Loucy (cell line): ENCODE measurements at regions not wholly inside any gene's neighbourhood (a gene's known extent, or its start where the extent isn't known, plus 50 kb on each side); places are given as distances from the start of the nearest gene placed in this dataset.

ENCODE experiments used
- H2AFZ ChIP-seq: fragments of 200-600 bp; sonication (generic); 2 replicates; pipeline ENCODE4 v1.6.0; 2016; ENCODE audit warnings: antibody characterized with exemption, mild to moderate bottlenecking, low read length, moderate library complexity
- H3F3A ChIP-seq: fragments of 200-600 bp; 2 replicates; pipeline ENCODE4 v1.6.0; 2016; ENCODE audit warnings: antibody characterized with exemption, low read depth, mild to moderate bottlenecking
- H3K27me3 ChIP-seq: fragments of 200-600 bp; sonication (generic); 2 replicates; pipeline ENCODE4 v1.6.1; 2014; ENCODE audit warnings: low read length, mild to moderate bottlenecking; ENCODE audit not compliant: insufficient read depth, poor library complexity, severe bottlenecking
- H3K36me3 ChIP-seq: fragments of 200-600 bp; sonication (generic); 2 replicates; pipeline ENCODE4 v1.6.1; 2016; ENCODE audit warnings: low read length; ENCODE audit not compliant: insufficient read depth
- H3K4me1 ChIP-seq: fragments of 200-600 bp; sonication (generic); 2 replicates; pipeline ENCODE4 v1.5.1; 2014; ENCODE audit warnings: low read length, mild to moderate bottlenecking; ENCODE audit not compliant: insufficient read depth, poor library complexity, severe bottlenecking
- H3K4me2 ChIP-seq: fragments of 200-600 bp; sonication (generic); 2 replicates; pipeline ENCODE4 v1.6.0; 2014; ENCODE audit warnings: antibody characterized with exemption, low read length, low read depth, mild to moderate bottlenecking; ENCODE audit not compliant: poor library complexity, severe bottlenecking
- H3K4me3 ChIP-seq: fragments of 200-600 bp; sonication (generic); 2 replicates; pipeline ENCODE4 v1.5.1; 2014; ENCODE audit warnings: low read length, mild to moderate bottlenecking, mixed read lengths; ENCODE audit not compliant: poor library complexity, severe bottlenecking
- H3K79me2 ChIP-seq: fragments of 200-600 bp; sonication (generic); 2 replicates; pipeline ENCODE4 v1.6.1; 2014; ENCODE audit warnings: low read length; ENCODE audit not compliant: insufficient read depth
- H3K9ac ChIP-seq: fragments of 200-600 bp; sonication (generic); 2 replicates; pipeline ENCODE4 v1.6.0; 2014; ENCODE audit warnings: mild to moderate bottlenecking, low read depth, low read length, moderate library complexity; ENCODE audit not compliant: poor library complexity, severe bottlenecking
- H3K9me2 ChIP-seq: fragments of 200-600 bp; sonication (generic); replicated peaks from 2 replicates; pipeline ENCODE4 v1.6.1; 2016; ENCODE audit warnings: low read depth, low read length, mixed read lengths
- H3K9me3 ChIP-seq: fragments of 200-600 bp; sonication (generic); 2 replicates; pipeline ENCODE4 v1.6.1; 2014; ENCODE audit warnings: mild to moderate bottlenecking, antibody characterized with exemption, low read length, low read depth; ENCODE audit not compliant: insufficient read depth
- H4K20me1 ChIP-seq: fragments of 200-600 bp; sonication (generic); 2 replicates; pipeline ENCODE4 v1.6.0; 2014; ENCODE audit warnings: antibody characterized with exemption, low read length, mild to moderate bottlenecking; ENCODE audit not compliant: insufficient read depth, poor library complexity, severe bottlenecking
- EZH2phosphoT487 ChIP-seq: fragments of 200-600 bp; IDR thresholded peaks from 2 replicates; pipeline ENCODE4 v1.6.1; 2018; ENCODE audit warnings: antibody characterized with exemption, mild to moderate bottlenecking, moderate library complexity, borderline replicate concordance
- TF ChIP-seq, protein P1 (sequence below): fragments of 200-600 bp; sonication (generic); conservative IDR thresholded peaks from 2 replicates; pipeline ENCODE4 v1.5.1; 2014; ENCODE audit warnings: mild to moderate bottlenecking, antibody characterized with exemption, low read length

DNA sequence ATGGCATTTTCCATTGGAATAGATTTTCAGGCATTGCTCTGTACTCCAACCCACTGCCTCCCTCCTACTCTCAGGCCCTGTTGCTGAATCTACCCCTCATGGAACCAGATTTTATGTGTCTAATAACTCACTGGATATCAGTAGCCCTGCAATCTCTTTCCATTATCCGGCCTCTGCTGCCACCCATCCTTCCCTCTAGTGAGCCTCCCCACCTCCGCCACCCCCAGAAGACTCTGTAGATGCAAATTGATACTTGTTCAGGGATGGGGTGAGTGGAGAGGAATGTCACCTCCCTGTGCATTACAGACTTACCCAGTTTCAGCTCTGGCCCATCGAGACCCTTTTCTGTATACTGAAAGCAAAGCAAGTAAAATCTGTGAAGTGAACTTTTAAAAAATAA, 52.3 kb upstream of the PHYHIPL start:
- Histone ChIP-seq H3K4me2 (no peak overlapping the region), H3K9me3 (no peaks in the 10 kb centered on the region; the same call in 1 of the 2 replicates), H4K20me1 (no peaks in the 10 kb centered on the region), H3K79me2 (no peaks in the 10 kb centered on the region), H3K9ac (no peak overlapping the region), H3F3A (no peaks in the 10 kb centered on the region), H3K27me3 (no peaks in the 10 kb centered on the region), H3K9me2 (no peaks in the 10 kb centered on the region), H3K4me3 (no peak overlapping the region), H3K36me3 (no peaks in the 10 kb centered on the region), H3K4me1 (no peaks in the 10 kb centered on the region), H2AFZ (no peak overlapping the region)
- no peak for TF ChIP-seq EZH2phosphoT487
- TF ChIP-seq, protein P1, sequence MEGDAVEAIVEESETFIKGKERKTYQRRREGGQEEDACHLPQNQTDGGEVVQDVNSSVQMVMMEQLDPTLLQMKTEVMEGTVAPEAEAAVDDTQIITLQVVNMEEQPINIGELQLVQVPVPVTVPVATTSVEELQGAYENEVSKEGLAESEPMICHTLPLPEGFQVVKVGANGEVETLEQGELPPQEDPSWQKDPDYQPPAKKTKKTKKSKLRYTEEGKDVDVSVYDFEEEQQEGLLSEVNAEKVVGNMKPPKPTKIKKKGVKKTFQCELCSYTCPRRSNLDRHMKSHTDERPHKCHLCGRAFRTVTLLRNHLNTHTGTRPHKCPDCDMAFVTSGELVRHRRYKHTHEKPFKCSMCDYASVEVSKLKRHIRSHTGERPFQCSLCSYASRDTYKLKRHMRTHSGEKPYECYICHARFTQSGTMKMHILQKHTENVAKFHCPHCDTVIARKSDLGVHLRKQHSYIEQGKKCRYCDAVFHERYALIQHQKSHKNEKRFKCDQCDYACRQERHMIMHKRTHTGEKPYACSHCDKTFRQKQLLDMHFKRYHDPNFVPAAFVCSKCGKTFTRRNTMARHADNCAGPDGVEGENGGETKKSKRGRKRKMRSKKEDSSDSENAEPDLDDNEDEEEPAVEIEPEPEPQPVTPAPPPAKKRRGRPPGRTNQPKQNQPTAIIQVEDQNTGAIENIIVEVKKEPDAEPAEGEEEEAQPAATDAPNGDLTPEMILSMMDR: no peak

DNA sequence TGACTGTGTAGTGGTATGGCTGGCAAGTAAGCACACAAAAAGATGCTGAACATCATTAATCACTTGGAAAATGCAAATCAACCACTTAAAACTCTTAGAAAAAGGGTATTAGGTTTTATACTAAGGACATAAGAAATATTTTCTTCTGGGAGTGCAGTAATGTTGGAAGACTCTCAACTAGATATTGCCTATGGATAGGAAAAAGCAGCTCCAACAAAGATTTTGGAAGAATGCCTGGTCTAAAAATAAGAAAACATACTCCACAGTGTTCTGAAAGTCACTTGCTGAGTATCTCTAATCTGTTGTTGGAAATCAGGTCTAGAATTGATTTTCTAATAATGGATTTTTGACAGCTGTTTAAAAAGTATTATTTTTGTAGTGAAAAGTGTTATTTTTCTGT, 50.8 kb upstream of the PHYHIPL start:
- Histone ChIP-seq H3K4me3 (no peak overlapping the region), H3K36me3 (no peaks in the 10 kb centered on the region), H2AFZ (no peak overlapping the region), H4K20me1 (no peaks in the 10 kb centered on the region), H3K4me2 (no peak overlapping the region), H3K79me2 (no peaks in the 10 kb centered on the region), H3K27me3 (no peaks in the 10 kb centered on the region), H3K9me3 (no peaks in the 10 kb centered on the region; the same call in 1 of the 2 replicates), H3F3A (no peaks in the 10 kb centered on the region), H3K9ac (no peak overlapping the region), H3K9me2 (no peaks in the 10 kb centered on the region), H3K4me1 (no peaks in the 10 kb centered on the region)
- TF ChIP-seq EZH2phosphoT487: no peak
- TF ChIP-seq, protein P1: no peak

DNA sequence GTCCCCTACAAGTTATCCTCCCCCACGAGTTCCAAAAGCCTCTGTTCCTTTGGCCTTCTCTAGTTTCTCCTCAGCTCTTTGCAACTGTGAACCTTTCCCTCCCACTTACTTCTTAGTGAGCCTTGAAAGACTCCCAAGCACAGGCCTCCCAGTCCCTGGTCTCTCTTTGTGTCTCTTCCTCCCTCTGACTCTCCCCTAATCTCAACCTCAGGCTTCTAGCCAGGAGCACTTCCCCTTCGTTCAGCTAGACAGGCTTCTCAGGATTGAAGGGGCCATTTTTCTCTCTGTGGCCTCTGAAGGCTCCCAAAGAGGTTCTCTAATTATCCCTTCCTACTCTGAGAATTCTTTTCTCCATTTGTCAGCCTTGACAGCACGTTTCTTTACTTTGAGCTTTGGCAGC, 50.2 kb upstream of the PHYHIPL start:
- Histone ChIP-seq H4K20me1 (no peaks in the 10 kb centered on the region), H2AFZ (no peak overlapping the region), H3K36me3 (no peaks in the 10 kb centered on the region), H3K9me2 (no peaks in the 10 kb centered on the region), H3K27me3 (no peaks in the 10 kb centered on the region), H3F3A (no peaks in the 10 kb centered on the region), H3K9me3 (no peaks in the 10 kb centered on the region; the same call in 1 of the 2 replicates), H3K4me3 (no peak overlapping the region), H3K9ac (no peak overlapping the region), H3K4me2 (no peak overlapping the region), H3K79me2 (no peaks in the 10 kb centered on the region), H3K4me1 (no peaks in the 10 kb centered on the region)
- TF ChIP-seq, protein P1: no peak
- no peak for TF ChIP-seq EZH2phosphoT487
